ENCODE measurements at regions not wholly inside any gene's neighbourhood (a gene's known extent, or its start where the extent isn't known, plus 50 kb on each side); places are given as distances from the start of the nearest gene placed in this dataset.
"Not testable (repeated sequence)": the region's sequence is repeated elsewhere in the genome, so short reads cannot be mapped to it uniquely, and the experiment has no call there.

GRCh38 chr11:55431541-55431940 is 63.8 kb downstream of the OR4A15 start:
- DNase-seq = not testable (repeated sequence)

GRCh38 chr11:55457641-55458040 is 89.9 kb downstream of the OR4A15 start:
- DNase-seq = no peak

DNA sequence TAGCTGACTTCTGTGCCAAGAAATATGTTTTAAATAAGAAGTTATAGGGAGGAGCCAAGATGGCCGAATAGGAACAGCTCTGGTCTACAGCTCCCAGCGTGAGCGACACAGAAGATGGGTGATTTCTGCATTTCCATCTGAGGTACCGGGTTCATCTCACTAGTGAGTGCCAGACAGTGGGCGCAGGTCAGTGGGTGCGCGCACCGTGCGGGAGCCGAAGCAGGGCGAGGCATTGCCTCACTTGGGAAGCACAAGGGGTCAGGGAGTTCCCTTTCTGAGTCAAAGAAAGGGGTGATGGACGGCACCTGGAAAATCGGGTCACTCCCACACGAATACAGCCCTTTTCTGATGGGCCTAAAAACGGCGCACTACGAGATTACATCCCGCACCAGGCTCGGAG is 92.1 kb downstream of the OR4A15 start:
- DNase-seq = not testable (repeated sequence)

- no peak for DNase-seq
Measured at GRCh38 chr11:55474321-55474720, 79.9 kb upstream of the OR4C15 start.

- DNase-seq = no peak
Measured at GRCh38 chr11:55481416-55481815, 72.9 kb upstream of the OR4C15 start.

DNA sequence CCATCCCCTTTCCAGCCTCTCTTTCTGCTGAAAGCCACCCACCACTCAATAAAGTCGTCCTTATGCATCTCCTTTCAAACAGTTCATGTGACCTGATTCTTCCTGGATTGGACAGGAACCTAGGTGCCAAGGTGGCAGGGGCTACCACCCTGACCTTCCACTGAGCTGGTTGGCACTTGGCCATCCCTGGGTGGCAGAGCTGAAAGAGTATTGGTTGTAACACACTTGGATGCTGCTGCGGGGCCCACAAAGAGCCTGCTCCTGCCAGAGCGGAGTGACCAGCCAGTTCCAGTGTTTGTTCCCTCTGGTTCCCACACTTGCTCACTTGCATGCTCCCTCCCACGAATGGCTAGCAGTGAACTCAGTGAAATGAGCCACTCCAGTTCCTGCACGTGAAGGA is 57.2 kb upstream of the OR4C15 start:
- DNase-seq = no peak

DNA sequence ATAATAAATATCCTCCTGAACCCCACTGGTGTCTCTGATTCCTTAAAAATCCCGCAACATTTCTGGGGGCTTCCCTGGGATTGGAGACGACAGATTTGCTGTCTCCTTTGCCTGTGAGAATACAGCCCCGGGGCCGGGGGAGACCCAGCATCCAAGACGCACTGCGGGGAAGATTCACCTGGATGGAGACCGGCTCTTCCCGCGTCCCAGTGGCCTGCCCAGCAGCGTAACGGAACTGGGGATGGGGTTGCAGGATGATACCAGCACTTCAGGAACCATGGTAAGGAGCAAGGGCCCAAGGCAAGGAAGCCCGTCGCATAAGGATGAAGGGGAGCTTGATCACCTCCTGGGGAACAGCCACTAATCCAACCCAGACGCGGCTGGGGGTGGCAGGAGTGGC is 53.3 kb upstream of the OR4C15 start:
- DNase-seq = no peak

GRCh38 chr11:55503449-55503848 is 50.8 kb upstream of the OR4C15 start:
- peak; percentile 5 for DNase-seq

Data from OCI-M1 (cell line).